CD14-positive monocyte (primary cell): ENCODE measurements at regions not wholly inside any gene's neighbourhood (a gene's known extent, or its start where the extent isn't known, plus 50 kb on each side); places are given as distances from the start of the nearest gene placed in this dataset.

ENCODE experiments used
- DNase-seq, 3 donors: peaks; one replicate each; pipeline ENCODE4 v3.0.0-alpha.2; 2011 to 2022
- H2AFZ ChIP-seq: 2 replicates; pipeline ENCODE4 v1.6.0; 2012; ENCODE audit warnings: mild to moderate bottlenecking, low read depth, low read length, inconsistent platforms; ENCODE audit not compliant: insufficient read depth, poor library complexity, severe bottlenecking
- H3K27ac ChIP-seq, 2 donors: 1 replicate in 1 of 2; 2 replicates in 1 of 2; pipeline ENCODE4 v1.5.1; 2012 to 2013; ENCODE audit warnings: low read length in 2 of 2, control low read depth in 1 of 2, inconsistent platforms in 1 of 2, low read depth in 1 of 2, mild to moderate bottlenecking in 1 of 2
- H3K27me3 ChIP-seq, 2 donors: one replicate each; pipeline versions ENCODE4 v1.6.0 to v1.6.1; 2011 to 2013; ENCODE audit warnings: low read length in 2 of 2; ENCODE audit not compliant: control insufficient read depth in 2 of 2, insufficient read depth in 2 of 2
- H3K36me3 ChIP-seq, 2 donors: replicated peaks in 1 of 2; 1 replicate in 1 of 2; 2 replicates in 1 of 2; pipeline versions ENCODE4 v1.5.1 to v1.6.1; 2012 to 2013; ENCODE audit warnings: low read length in 2 of 2, control low read depth in 1 of 2, inconsistent platforms in 1 of 2, mild to moderate bottlenecking in 1 of 2; ENCODE audit not compliant: insufficient read depth in 2 of 2, control insufficient read depth in 1 of 2
- H3K4me1 ChIP-seq, 2 donors: 1 replicate in 1 of 2; 2 replicates in 1 of 2; pipeline versions ENCODE4 v1.5.1 to v1.6.1; 2012 to 2013; ENCODE audit warnings: low read length in 2 of 2, control low read depth in 1 of 2, inconsistent platforms in 1 of 2, mild to moderate bottlenecking in 1 of 2, moderate library complexity in 1 of 2; ENCODE audit not compliant: insufficient read depth in 2 of 2, control insufficient read depth in 1 of 2
- H3K4me2 ChIP-seq: replicated peaks from 2 replicates; pipeline ENCODE3; 2012; ENCODE audit warnings: low read length, moderate library complexity, mild to moderate bottlenecking; ENCODE audit not compliant: poor library complexity, severe bottlenecking; ENCODE audit errors: extremely low read depth
- H3K4me3 ChIP-seq, 3 experiments: fragments of 200-600 bp in 1 of 3; sonication (generic) in 1 of 3; replicated peaks in 1 of 3; 1 replicate in 2 of 3; 2 replicates in 1 of 3; pipeline ENCODE4 v1.5.1; 2011 to 2013; ENCODE audit warnings: low read length in 3 of 3, mild to moderate bottlenecking in 3 of 3, control low read depth in 2 of 3, low read depth in 2 of 3, inconsistent platforms in 1 of 3, moderate library complexity in 1 of 3
- H3K79me2 ChIP-seq: 2 replicates; pipeline ENCODE4 v1.6.0; 2012; ENCODE audit warnings: mild to moderate bottlenecking, control low read depth, inconsistent platforms, low read length, moderate library complexity; ENCODE audit not compliant: insufficient read depth
- H3K9ac ChIP-seq: 2 replicates; pipeline ENCODE4 v1.6.0; 2017; ENCODE audit warnings: low read length, mild to moderate bottlenecking; ENCODE audit not compliant: insufficient read depth, poor library complexity, severe bottlenecking
- H3K9me3 ChIP-seq, 2 donors: replicated peaks in 1 of 2; 1 replicate in 1 of 2; 2 replicates in 1 of 2; pipeline versions ENCODE4 v1.5.1 to v1.6.1; 2012 to 2013; ENCODE audit warnings: low read length in 2 of 2, control low read depth in 1 of 2; ENCODE audit not compliant: control insufficient read depth in 1 of 2, insufficient read depth in 1 of 2
- H4K20me1 ChIP-seq: 2 replicates; pipeline ENCODE4 v1.6.0; 2012; ENCODE audit warnings: mild to moderate bottlenecking, low read length, control low read depth, moderate library complexity; ENCODE audit not compliant: insufficient read depth
- H3K27ac Mint-ChIP-seq, 7 donors: one replicate each; pipeline ENCODE4 v1.8.0; 2020; ENCODE audit warnings: mild to moderate bottlenecking in 7 of 7, mixed read lengths in 7 of 7, moderate library complexity in 6 of 7, inconsistent platforms in 2 of 7
- H3K27me3 Mint-ChIP-seq, 3 donors: one replicate each; pipeline ENCODE4 v1.8.0; 2021 to 2022; ENCODE audit warnings: low read depth in 3 of 3, mild to moderate bottlenecking in 3 of 3, mixed read lengths in 3 of 3, moderate library complexity in 3 of 3, inconsistent platforms in 1 of 3
- H3K36me3 Mint-ChIP-seq, 2 donors: one replicate each; pipeline ENCODE4 v1.8.0; 2020; ENCODE audit warnings: mixed read lengths in 2 of 2, inconsistent platforms in 1 of 2, mild to moderate bottlenecking in 1 of 2
- H3K4me1 Mint-ChIP-seq: one replicate; pipeline ENCODE4 v1.8.0; 2020; ENCODE audit warnings: mild to moderate bottlenecking, mixed read lengths
- H3K4me3 Mint-ChIP-seq, 2 donors: one replicate each; pipeline ENCODE4 v1.8.0; 2020; ENCODE audit warnings: mild to moderate bottlenecking in 2 of 2, mixed read lengths in 2 of 2, moderate library complexity in 1 of 2
- H3K9me3 Mint-ChIP-seq, 7 donors: one replicate each; pipeline ENCODE4 v1.8.0; 2020 to 2022; ENCODE audit warnings: mixed read lengths in 7 of 7, mild to moderate bottlenecking in 6 of 7, moderate library complexity in 6 of 7, inconsistent platforms in 2 of 7
- WGBS: methylation state at CpG from one replicate; pipeline ENCODE4 v1.1.5; 2013; ENCODE audit warnings: missing lambda C conversion rate; ENCODE audit not compliant: insufficient coverage; 5-methylcytosine and 5-hydroxymethylcytosine counted together
- intact Hi-C, 2 donors: fragments of 100-400 bp; cut with micrococcal nuclease; formaldehyde crosslinking; loops; one replicate each; pipeline versions ENCODE4 v1.15.0 to v1.15.1; 2023
- TF ChIP-seq, protein P1 (sequence below): fragments of 200-600 bp; IDR thresholded peaks from one replicate; pipeline ENCODE4 v1.8.0; 2022; ENCODE audit warnings: antibody characterized with exemption, mild to moderate bottlenecking

DNA sequence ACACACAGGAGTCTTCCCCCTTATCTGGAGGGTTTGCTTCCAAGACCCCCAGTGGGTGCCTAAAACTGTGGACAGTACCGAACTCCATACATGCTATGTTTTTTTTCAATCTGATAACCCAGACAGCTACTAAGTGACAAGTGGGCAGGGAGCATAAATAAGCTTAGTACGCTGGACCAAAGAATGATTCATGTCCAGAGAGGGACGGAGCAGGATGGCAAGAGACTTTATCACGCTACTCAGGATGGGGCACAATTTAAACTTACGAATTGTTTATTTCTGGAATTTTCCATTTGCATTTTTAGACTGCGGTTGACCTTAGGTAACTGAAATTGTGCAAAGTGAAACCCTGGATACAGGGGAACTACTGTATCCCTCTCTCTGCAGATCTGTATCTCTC lies 410.0 kb upstream of the MKI67 start:
- 79% methylated on average over 2 of the region's 6 CpGs for WGBS
- H3K9ac ChIP-seq: no peak overlapping the region
- no peaks in the 10 kb centered on the region for H3K36me3 Mint-ChIP-seq
- no peak overlapping the region for H3K4me3 ChIP-seq
- peaks cover 34 to 43% of the 10 kb centered on the region in 2 donors for H3K27me3 ChIP-seq
- no peaks in the 10 kb centered on the region for H3K36me3 ChIP-seq
- DNase-seq: no peak
- TF ChIP-seq, protein P1, sequence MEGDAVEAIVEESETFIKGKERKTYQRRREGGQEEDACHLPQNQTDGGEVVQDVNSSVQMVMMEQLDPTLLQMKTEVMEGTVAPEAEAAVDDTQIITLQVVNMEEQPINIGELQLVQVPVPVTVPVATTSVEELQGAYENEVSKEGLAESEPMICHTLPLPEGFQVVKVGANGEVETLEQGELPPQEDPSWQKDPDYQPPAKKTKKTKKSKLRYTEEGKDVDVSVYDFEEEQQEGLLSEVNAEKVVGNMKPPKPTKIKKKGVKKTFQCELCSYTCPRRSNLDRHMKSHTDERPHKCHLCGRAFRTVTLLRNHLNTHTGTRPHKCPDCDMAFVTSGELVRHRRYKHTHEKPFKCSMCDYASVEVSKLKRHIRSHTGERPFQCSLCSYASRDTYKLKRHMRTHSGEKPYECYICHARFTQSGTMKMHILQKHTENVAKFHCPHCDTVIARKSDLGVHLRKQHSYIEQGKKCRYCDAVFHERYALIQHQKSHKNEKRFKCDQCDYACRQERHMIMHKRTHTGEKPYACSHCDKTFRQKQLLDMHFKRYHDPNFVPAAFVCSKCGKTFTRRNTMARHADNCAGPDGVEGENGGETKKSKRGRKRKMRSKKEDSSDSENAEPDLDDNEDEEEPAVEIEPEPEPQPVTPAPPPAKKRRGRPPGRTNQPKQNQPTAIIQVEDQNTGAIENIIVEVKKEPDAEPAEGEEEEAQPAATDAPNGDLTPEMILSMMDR: no peak
- no peaks in the 10 kb centered on the region for H3K79me2 ChIP-seq
- H3K4me1 ChIP-seq: no peaks in the 10 kb centered on the region
- H3K27me3 Mint-ChIP-seq: peaks cover 35 to 49% (median 42%) of the 10 kb centered on the region in 3 donors
- intact Hi-C loops: no loop called here
- H3K27ac Mint-ChIP-seq: no peak overlapping the region
- no peaks in the 10 kb centered on the region for H3K4me1 Mint-ChIP-seq
- no peak overlapping the region for H2AFZ ChIP-seq
- no peak overlapping the region for H3K4me2 ChIP-seq
- H3K9me3 Mint-ChIP-seq: peaks cover 0 to 1% (median 0%) of the 10 kb centered on the region in 7 donors
- no peak overlapping the region for H3K27ac ChIP-seq
- H3K9me3 ChIP-seq: peaks cover 0 to 6% of the 10 kb centered on the region in 2 donors
- peak overlapping the region in 1 of 2 donors; percentile 13 for H3K4me3 Mint-ChIP-seq
- H4K20me1 ChIP-seq: no peaks in the 10 kb centered on the region

GRCh38 chr10:128537834-128538330 lies 411.7 kb upstream of the MKI67 start:
- Histone ChIP-seq H3K36me3 (no peaks in the 10 kb centered on the region), H3K4me1 (no peaks in the 10 kb centered on the region), H3K9me3 (peaks cover 0 to 6% of the 10 kb centered on the region in 2 donors), H3K27me3 (peaks cover 44 to 49% of the 10 kb centered on the region in 2 donors), H3K27ac (no peak overlapping the region), H3K4me3 (no peak overlapping the region), H3K4me2 (no peak overlapping the region), H2AFZ (no peak overlapping the region), H4K20me1 (no peaks in the 10 kb centered on the region), H3K79me2 (no peaks in the 10 kb centered on the region), H3K9ac (no peak overlapping the region)
- no peak for DNase-seq
- Mint-ChIP-seq H3K4me1 (no peaks in the 10 kb centered on the region), H3K36me3 (no peaks in the 10 kb centered on the region), H3K9me3 (peaks cover 0 to 2% (median 0%) of the 10 kb centered on the region in 7 donors), H3K27me3 (peaks cover 46 to 62% (median 54%) of the 10 kb centered on the region in 3 donors), H3K27ac (no peak overlapping the region), H3K4me3 (no peak overlapping the region)
- TF ChIP-seq, protein P1: no peak
- intact Hi-C loops: no loop called here
- no CpG with 5 or more reads among the region's 7 CpGs for WGBS
